Epithelial cell of proximal tubule (primary cell): ENCODE measurements at regions not wholly inside any gene's neighbourhood (a gene's known extent, or its start where the extent isn't known, plus 50 kb on each side); places are given as distances from the start of the nearest gene placed in this dataset.

ENCODE experiments used
- DNase-seq: peaks from one replicate; pipeline ENCODE4 v3.0.0-alpha.2; 2011; ENCODE audit warnings: low read depth
- H3K4me3 ChIP-seq: 2 replicates; pipeline ENCODE4 v1.5.1; 2011; ENCODE audit warnings: low read depth, mild to moderate bottlenecking, low read length
- CTCF ChIP-seq: conservative IDR thresholded peaks from 2 replicates; pipeline ENCODE4 v1.5.1; 2012; ENCODE audit warnings: low read depth, mild to moderate bottlenecking, low read length

GRCh38 chr5:174625591-174626350 lies 98.6 kb upstream of the MSX2 start:
- no peak for DNase-seq
- TF ChIP-seq CTCF, result no peak
- H3K4me3 ChIP-seq, result no peak overlapping the region

GRCh38 chr5:174626369-174626920 lies 97.9 kb upstream of the MSX2 start:
- no peak for DNase-seq
- no peak overlapping the region for H3K4me3 ChIP-seq
- no peak for TF ChIP-seq CTCF

- DNase-seq, result no peak
- no peak for TF ChIP-seq CTCF
- no peak overlapping the region for H3K4me3 ChIP-seq
Measured at GRCh38 chr5:174636094-174636493, 88.3 kb upstream of the MSX2 start.

- no peak overlapping the region for H3K4me3 ChIP-seq
- TF ChIP-seq CTCF, result no peak
- DNase-seq, result no peak
Measured at GRCh38 chr5:174642816-174643405, 81.5 kb upstream of the MSX2 start.

GRCh38 chr5:174644436-174644835 lies 79.9 kb upstream of the MSX2 start:
- no peak for DNase-seq
- no peak overlapping the region for H3K4me3 ChIP-seq
- no peak for TF ChIP-seq CTCF

- no peak for DNase-seq
- H3K4me3 ChIP-seq, result no peak overlapping the region
- TF ChIP-seq CTCF, result no peak
Measured at GRCh38 chr5:174644923-174645322, 79.5 kb upstream of the MSX2 start.
